ENCODE measurements at regions not wholly inside any gene's neighbourhood (a gene's known extent, or its start where the extent isn't known, plus 50 kb on each side); places are given as distances from the start of the nearest gene placed in this dataset.

GRCh38 chr5:110070836-110071235 is 381.1 kb downstream of the MAN2A1 start (continued):
- TF ChIP-seq JUNB (IDR thresholded peaks at IDR 0.05) (no peak), BACH1 (IDR thresholded peaks at IDR 0.05; ENCODE audit: borderline replicate concordance) (no peak), RCOR1 (conservative IDR thresholded peaks at IDR 0.05; ENCODE audit: low read depth, low read length) (no peak), HDAC6 (IDR thresholded peaks at IDR 0.05; ENCODE audit: unreplicated experiment) (no peak), ATF3 (IDR thresholded peaks at IDR 0.05; ENCODE audit: borderline replicate concordance, extremely low read depth, low read depth, low read length) (no peak), NFYA (IDR thresholded peaks at IDR 0.05; ENCODE audit: borderline replicate concordance, low read depth, low read length) (no peak), KLF5 (IDR thresholded peaks at IDR 0.05; ENCODE audit: partially characterized antibody) (no peak)

- ChIA-PET SMC1A (ENCODE audit: uncharacterized antibody, unreplicated experiment) (no interaction called here), CTCF (no interaction called here), POLR2A (no interaction called here), RAD21 (ENCODE audit: unreplicated experiment) (no interaction called here)
- Histone ChIP-seq H3K4me1 (ENCODE audit: control insufficient read depth, insufficient read depth, low read length) (no peaks in the 10 kb centered on the region), H3K9ac (ENCODE audit: control insufficient read depth, insufficient read depth, low read length) (no peak overlapping the region), H3K79me2 (ENCODE audit: control insufficient read depth, insufficient read depth, low read length) (no peaks in the 10 kb centered on the region), H3K4me2 (ENCODE audit: control insufficient read depth, insufficient read depth) (no peak overlapping the region), H4K20me1 (ENCODE audit: control insufficient read depth, insufficient read depth) (no peaks in the 10 kb centered on the region), H3K27ac (ENCODE audit: control insufficient read depth, insufficient read depth) (no peak overlapping the region), H3K36me3 (ENCODE audit: control insufficient read depth in 2 of 2, insufficient read depth in 2 of 2, low read length in 1 of 2) (no peaks in the 10 kb centered on the region), H2AFZ (ENCODE audit: control insufficient read depth, low read depth, low read length) (no peak overlapping the region), H3K4me3 (no peak overlapping the region), H3K9me3 (replicated peaks; ENCODE audit: control insufficient read depth, insufficient read depth, low read length) (no peaks in the 10 kb centered on the region), H3K27me3 (replicated peaks in 1 of 2; ENCODE audit: control insufficient read depth in 2 of 2, insufficient read depth in 2 of 2, low read length in 1 of 2) (no peaks in the 10 kb centered on the region; a peak in 1 of 4 replicates)
- FAIRE-seq (no peak), ATAC-seq (no peak), DNase-seq (ENCODE audit: low read depth, low spot score) (no peak)
- in situ Hi-C loops (cut with MboI), result no loop called here
- intact Hi-C loops (cut with micrococcal nuclease; ENCODE audit: unreplicated experiment), result no loop called here
- BruUV-seq (replicated peaks), result no TSS peak
- TF ChIP-seq ZSCAN29 (IDR thresholded peaks at IDR 0.05) (no peak), BCL11A (IDR thresholded peaks at IDR 0.05; ENCODE audit: low read depth, low read length) (no peak), FOS (IDR thresholded peaks at IDR 0.05; ENCODE audit: borderline replicate concordance, extremely low read depth, insufficient read length) (no peak), POLR2A (IDR thresholded peaks at IDR 0.05; ENCODE audit: low read depth, low read length) (no peak), CBX3 (IDR thresholded peaks at IDR 0.05; ENCODE audit: borderline replicate concordance, low read depth) (no peak), BACH1 (IDR thresholded peaks at IDR 0.05; ENCODE audit: borderline replicate concordance) (no peak), USF2 (IDR thresholded peaks at IDR 0.05; ENCODE audit: borderline replicate concordance, low read depth, low read length) (no peak), TCF12 (IDR thresholded peaks at IDR 0.05; ENCODE audit: low read depth, low read length) (no peak), ATF2 (IDR thresholded peaks at IDR 0.05; ENCODE audit: low read length) (no peak), BCLAF1 (IDR thresholded peaks at IDR 0.05) (no peak), GATAD2B (conservative IDR thresholded peaks at IDR 0.05; ENCODE audit: low read depth) (no peak), BCL3 (IDR thresholded peaks at IDR 0.05; ENCODE audit: borderline replicate concordance, insufficient read depth, low read depth, low read length, poor library complexity, severe bottlenecking) (no peak), YY1 (IDR thresholded peaks at IDR 0.05; ENCODE audit: low read depth, low read length) (no peak), PML (IDR thresholded peaks at IDR 0.05; ENCODE audit: low read length) (no peak)
These were observed 382.9 kb downstream of the MAN2A1 start for GRCh38 chr5:110072651-110073050.

Measured in GM12878 (cell line).